ENCODE measurements at regions not wholly inside any gene's neighbourhood (a gene's known extent, or its start where the extent isn't known, plus 50 kb on each side); places are given as distances from the start of the nearest gene placed in this dataset.

- no peak overlapping the region for H2BK120ac ChIP-seq (ENCODE audit: low read depth, low read length)
- no peak overlapping the region for H2BK15ac ChIP-seq (replicated peaks; ENCODE audit: low read depth)
- H2AK5ac ChIP-seq (ENCODE audit: low read length) = no peak overlapping the region
- H3K79me1 ChIP-seq (ENCODE audit: low read length) = no peaks in the 10 kb centered on the region
- H3K18ac ChIP-seq (ENCODE audit: low read length) = no peak overlapping the region
- no peak overlapping the region for H3K27ac ChIP-seq (ENCODE audit: low read depth, low read length)
- no peaks in the 10 kb centered on the region for H3K27me3 ChIP-seq (ENCODE audit: insufficient read depth, low read length, poor library complexity)
- H3K4me2 ChIP-seq (ENCODE audit: low read length) = no peak overlapping the region
- no peak overlapping the region for H4K8ac ChIP-seq (ENCODE audit: low read depth, low read length)
- H3K79me2 ChIP-seq (ENCODE audit: control insufficient read depth, insufficient read depth, low read length) = no peaks in the 10 kb centered on the region
- no peak overlapping the region for H3K23ac ChIP-seq (ENCODE audit: low read length)
- WGBS (ENCODE audit: extremely low coverage, insufficient coverage, low lambda C conversion rate) = no CpG with 5 or more reads among the region's 22 CpGs
- DNase-seq = no peak
- no peak overlapping the region for H3K56ac ChIP-seq (ENCODE audit: low read length)
- H3K4me1 ChIP-seq (ENCODE audit: control insufficient read depth, low read depth, low read length) = no peaks in the 10 kb centered on the region
- no peak overlapping the region for H3K9ac ChIP-seq (ENCODE audit: low read length)
- H2BK5ac ChIP-seq (ENCODE audit: low read length) = no peak overlapping the region
- no peak overlapping the region for H3K4ac ChIP-seq (ENCODE audit: low read depth, low read length)
- no peaks in the 10 kb centered on the region for H3K36me3 ChIP-seq (ENCODE audit: control insufficient read depth, insufficient read depth, low read length)
- no peak overlapping the region for H3K4me3 ChIP-seq (ENCODE audit: low read length)
- H4K5ac ChIP-seq (ENCODE audit: low read length) = no peak overlapping the region
Measured at GRCh38 chr2:16855183-16855582, 189.5 kb upstream of the CYRIA start.

GRCh38 chr2:16853088-16853487 is 187.5 kb upstream of the CYRIA start:
- Histone ChIP-seq H3K4ac (ENCODE audit: low read depth, low read length) (no peak overlapping the region), H3K4me3 (ENCODE audit: low read length) (no peak overlapping the region), H3K18ac (ENCODE audit: low read length) (no peak overlapping the region), H3K79me2 (ENCODE audit: control insufficient read depth, insufficient read depth, low read length) (no peaks in the 10 kb centered on the region), H2AK5ac (ENCODE audit: low read length) (no peak overlapping the region), H3K36me3 (ENCODE audit: control insufficient read depth, insufficient read depth, low read length) (no peaks in the 10 kb centered on the region), H3K56ac (ENCODE audit: low read length) (no peak overlapping the region), H2BK15ac (replicated peaks; ENCODE audit: low read depth) (no peak overlapping the region), H4K8ac (ENCODE audit: low read depth, low read length) (no peak overlapping the region), H3K9ac (ENCODE audit: low read length) (no peak overlapping the region), H3K27ac (ENCODE audit: low read depth, low read length) (no peak overlapping the region), H4K5ac (ENCODE audit: low read length) (no peak overlapping the region), H2BK120ac (ENCODE audit: low read depth, low read length) (no peak overlapping the region), H3K4me1 (ENCODE audit: control insufficient read depth, low read depth, low read length) (no peaks in the 10 kb centered on the region), H3K79me1 (ENCODE audit: low read length) (no peaks in the 10 kb centered on the region), H3K4me2 (ENCODE audit: low read length) (no peak overlapping the region), H3K27me3 (ENCODE audit: insufficient read depth, low read length, poor library complexity) (no peaks in the 10 kb centered on the region), H3K23ac (ENCODE audit: low read length) (no peak overlapping the region), H2BK5ac (ENCODE audit: low read length) (no peak overlapping the region)
- DNase-seq = no peak
- WGBS (ENCODE audit: extremely low coverage, insufficient coverage, low lambda C conversion rate) = no CpG with 5 or more reads among the region's 4 CpGs

- H3K4me3 ChIP-seq (ENCODE audit: low read length) = no peak overlapping the region
- H3K4me2 ChIP-seq (ENCODE audit: low read length) = no peak overlapping the region
- WGBS (ENCODE audit: extremely low coverage, insufficient coverage, low lambda C conversion rate) = 100% methylated on average over 2 of the region's 2 CpGs
- H3K27ac ChIP-seq (ENCODE audit: low read depth, low read length) = no peak overlapping the region
- H3K23ac ChIP-seq (ENCODE audit: low read length) = no peak overlapping the region
- no peak overlapping the region for H2BK5ac ChIP-seq (ENCODE audit: low read length)
- no peaks in the 10 kb centered on the region for H3K79me2 ChIP-seq (ENCODE audit: control insufficient read depth, insufficient read depth, low read length)
- no peaks in the 10 kb centered on the region for H3K4me1 ChIP-seq (ENCODE audit: control insufficient read depth, low read depth, low read length)
- no peak overlapping the region for H3K56ac ChIP-seq (ENCODE audit: low read length)
- no peaks in the 10 kb centered on the region for H3K27me3 ChIP-seq (ENCODE audit: insufficient read depth, low read length, poor library complexity)
- H2BK120ac ChIP-seq (ENCODE audit: low read depth, low read length) = no peak overlapping the region
- H3K9ac ChIP-seq (ENCODE audit: low read length) = no peak overlapping the region
- no peak overlapping the region for H3K18ac ChIP-seq (ENCODE audit: low read length)
- no peaks in the 10 kb centered on the region for H3K79me1 ChIP-seq (ENCODE audit: low read length)
- H2AK5ac ChIP-seq (ENCODE audit: low read length) = no peak overlapping the region
- H4K5ac ChIP-seq (ENCODE audit: low read length) = no peak overlapping the region
- no peak overlapping the region for H2BK15ac ChIP-seq (replicated peaks; ENCODE audit: low read depth)
- DNase-seq = no peak
- no peaks in the 10 kb centered on the region for H3K36me3 ChIP-seq (ENCODE audit: control insufficient read depth, insufficient read depth, low read length)
- H4K8ac ChIP-seq (ENCODE audit: low read depth, low read length) = no peak overlapping the region
- no peak overlapping the region for H3K4ac ChIP-seq (ENCODE audit: low read depth, low read length)
Measured at GRCh38 chr2:16852651-16853050, 187.0 kb upstream of the CYRIA start.

GRCh38 chr2:16851126-16851525 is 185.5 kb upstream of the CYRIA start:
- no peak overlapping the region for H3K56ac ChIP-seq (ENCODE audit: low read length)
- no peak for DNase-seq

DNA sequence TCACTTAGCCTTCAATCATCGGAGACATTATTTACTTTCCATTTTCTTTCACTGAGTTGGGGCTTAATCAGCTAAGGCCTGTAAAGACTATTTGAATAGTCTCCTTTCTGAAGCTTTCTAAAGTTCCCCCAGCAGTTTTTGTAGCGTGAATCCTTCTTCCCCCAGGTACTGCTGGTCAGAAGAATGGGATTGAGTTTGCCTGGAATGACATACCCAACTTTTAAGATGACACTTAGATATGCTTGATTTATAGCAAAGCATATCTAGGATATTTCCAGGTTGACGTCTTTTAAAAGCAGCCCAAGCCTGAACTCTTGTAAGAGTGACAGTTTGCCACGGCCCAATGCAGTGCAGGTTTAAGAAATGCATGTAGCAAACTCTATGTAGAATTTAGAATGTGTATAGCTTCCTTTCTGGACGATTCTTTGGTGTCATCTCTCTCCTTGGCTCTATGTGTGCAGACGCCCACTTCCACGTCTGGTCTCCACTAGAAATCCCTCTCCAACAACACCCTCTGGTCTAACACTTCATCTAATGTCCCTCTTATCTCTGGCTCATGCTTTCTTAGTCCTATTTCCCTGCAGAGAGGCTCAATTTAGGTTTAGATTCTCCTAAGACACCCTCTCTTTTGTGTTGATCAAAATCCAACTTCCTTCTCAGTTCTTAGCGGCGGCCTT is 175.0 kb upstream of the CYRIA start:
- Histone ChIP-seq H3K79me2 (ENCODE audit: control insufficient read depth, insufficient read depth, low read length) (no peaks in the 10 kb centered on the region), H2AK5ac (ENCODE audit: low read length) (no peak overlapping the region), H3K4ac (ENCODE audit: low read depth, low read length) (no peak overlapping the region), H3K23ac (ENCODE audit: low read length) (no peak overlapping the region), H3K27me3 (ENCODE audit: insufficient read depth, low read length, poor library complexity) (no peaks in the 10 kb centered on the region), H3K56ac (ENCODE audit: low read length) (no peak overlapping the region), H4K8ac (ENCODE audit: low read depth, low read length) (no peak overlapping the region), H2BK15ac (replicated peaks; ENCODE audit: low read depth) (no peak overlapping the region), H3K79me1 (ENCODE audit: low read length) (no peaks in the 10 kb centered on the region), H3K27ac (ENCODE audit: low read depth, low read length) (no peak overlapping the region), H2BK5ac (ENCODE audit: low read length) (no peak overlapping the region), H4K5ac (ENCODE audit: low read length) (no peak overlapping the region), H3K36me3 (ENCODE audit: control insufficient read depth, insufficient read depth, low read length) (no peaks in the 10 kb centered on the region), H3K4me1 (ENCODE audit: control insufficient read depth, low read depth, low read length) (no peaks in the 10 kb centered on the region), H3K4me3 (ENCODE audit: low read length) (no peak overlapping the region), H2BK120ac (ENCODE audit: low read depth, low read length) (no peak overlapping the region), H3K4me2 (ENCODE audit: low read length) (no peak overlapping the region), H3K18ac (ENCODE audit: low read length) (no peak overlapping the region), H3K9ac (ENCODE audit: low read length) (no peak overlapping the region)
- no peak for DNase-seq
- WGBS (ENCODE audit: extremely low coverage, insufficient coverage, low lambda C conversion rate) = no CpG with 5 or more reads among the region's 9 CpGs

More at GRCh38 chr2:16851126-16851525, 185.5 kb upstream of the CYRIA start:
- H2BK15ac ChIP-seq (replicated peaks; ENCODE audit: low read depth) = no peak overlapping the region
- H3K4ac ChIP-seq (ENCODE audit: low read depth, low read length) = no peak overlapping the region
- no peak overlapping the region for H3K27ac ChIP-seq (ENCODE audit: low read depth, low read length)
- H3K4me1 ChIP-seq (ENCODE audit: control insufficient read depth, low read depth, low read length) = no peaks in the 10 kb centered on the region
- H3K18ac ChIP-seq (ENCODE audit: low read length) = no peak overlapping the region
- H2BK120ac ChIP-seq (ENCODE audit: low read depth, low read length) = no peak overlapping the region
- H3K9ac ChIP-seq (ENCODE audit: low read length) = no peak overlapping the region
- H3K36me3 ChIP-seq (ENCODE audit: control insufficient read depth, insufficient read depth, low read length) = no peaks in the 10 kb centered on the region
- no peak overlapping the region for H4K5ac ChIP-seq (ENCODE audit: low read length)
- H3K23ac ChIP-seq (ENCODE audit: low read length) = no peak overlapping the region
- H3K27me3 ChIP-seq (ENCODE audit: insufficient read depth, low read length, poor library complexity) = no peaks in the 10 kb centered on the region
- no peak overlapping the region for H4K8ac ChIP-seq (ENCODE audit: low read depth, low read length)
- no peak overlapping the region for H2BK5ac ChIP-seq (ENCODE audit: low read length)
- H3K4me2 ChIP-seq (ENCODE audit: low read length) = no peak overlapping the region
- no peak overlapping the region for H3K4me3 ChIP-seq (ENCODE audit: low read length)
- no peaks in the 10 kb centered on the region for H3K79me1 ChIP-seq (ENCODE audit: low read length)
- H2AK5ac ChIP-seq (ENCODE audit: low read length) = no peak overlapping the region
- no peaks in the 10 kb centered on the region for H3K79me2 ChIP-seq (ENCODE audit: control insufficient read depth, insufficient read depth, low read length)

DNA sequence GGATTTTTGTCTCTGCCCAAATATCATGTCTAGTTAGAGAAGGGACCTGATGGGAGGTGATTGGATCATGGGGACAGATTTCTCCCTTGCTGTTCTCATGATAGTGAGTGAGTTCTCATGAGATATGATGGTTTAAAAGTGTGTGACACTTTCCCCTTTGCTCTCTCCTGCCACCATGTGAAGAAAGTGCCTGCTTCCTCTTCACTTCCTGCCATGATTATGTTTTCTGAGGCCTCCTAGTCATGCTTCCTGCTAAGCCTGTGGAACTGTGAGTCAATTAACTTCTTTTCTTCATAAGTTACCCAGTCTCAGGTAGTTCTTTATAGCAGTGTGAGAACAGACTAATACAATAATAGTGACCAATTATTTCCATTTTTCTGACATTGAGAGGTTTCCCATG is 167.3 kb upstream of the CYRIA start:
- Histone ChIP-seq H3K56ac (ENCODE audit: low read length) (no peak overlapping the region), H3K4me3 (ENCODE audit: low read length) (no peak overlapping the region), H3K4ac (ENCODE audit: low read depth, low read length) (no peak overlapping the region), H3K27me3 (ENCODE audit: insufficient read depth, low read length, poor library complexity) (no peaks in the 10 kb centered on the region), H3K36me3 (ENCODE audit: control insufficient read depth, insufficient read depth, low read length) (no peaks in the 10 kb centered on the region), H3K27ac (ENCODE audit: low read depth, low read length) (no peak overlapping the region), H2BK5ac (ENCODE audit: low read length) (no peak overlapping the region), H3K4me2 (ENCODE audit: low read length) (no peak overlapping the region), H3K23ac (ENCODE audit: low read length) (no peak overlapping the region), H2BK15ac (replicated peaks; ENCODE audit: low read depth) (no peak overlapping the region), H3K79me2 (ENCODE audit: control insufficient read depth, insufficient read depth, low read length) (no peaks in the 10 kb centered on the region), H3K79me1 (ENCODE audit: low read length) (no peaks in the 10 kb centered on the region), H2BK120ac (ENCODE audit: low read depth, low read length) (no peak overlapping the region), H4K5ac (ENCODE audit: low read length) (no peak overlapping the region), H4K8ac (ENCODE audit: low read depth, low read length) (no peak overlapping the region), H3K4me1 (ENCODE audit: control insufficient read depth, low read depth, low read length) (no peaks in the 10 kb centered on the region), H2AK5ac (ENCODE audit: low read length) (no peak overlapping the region), H3K18ac (ENCODE audit: low read length) (no peak overlapping the region), H3K9ac (ENCODE audit: low read length) (no peak overlapping the region)
- DNase-seq = no peak

Measured in mesendoderm (in vitro differentiated cells).